Neural cell (in vitro differentiated cells): ENCODE measurements at regions not wholly inside any gene's neighbourhood (a gene's known extent, or its start where the extent isn't known, plus 50 kb on each side); places are given as distances from the start of the nearest gene placed in this dataset.

Experiments used
- H2AFZ ChIP-seq: fragments of 200-600, 300-800 bp; sonication (generic), shearing (Covaris generic); 2 replicates; pipeline ENCODE4 v1.6.0; 2014; ENCODE audit warnings: low read depth, mild to moderate bottlenecking, antibody characterized with exemption, low read length, moderate library complexity
- H3F3A ChIP-seq: fragments of 200-600 bp; shearing (Covaris generic); 2 replicates; pipeline ENCODE4 v1.6.1; 2016; ENCODE audit warnings: mild to moderate bottlenecking, moderate library complexity, mixed read lengths, antibody characterized with exemption, low read length; ENCODE audit not compliant: insufficient read depth, poor library complexity, severe bottlenecking
- H3K27ac ChIP-seq: fragments of 200-600, 300-800 bp; sonication (generic), shearing (Covaris generic); 2 replicates; pipeline ENCODE4 v1.5.1; 2014; ENCODE audit warnings: mild to moderate bottlenecking, low read length, moderate library complexity
- H3K27me3 ChIP-seq: fragments of 300-800, 200-600 bp; sonication (generic), shearing (Covaris generic); 2 replicates; pipeline ENCODE4 v1.6.0; 2014; ENCODE audit warnings: mild to moderate bottlenecking, low read depth, low read length, moderate library complexity; ENCODE audit not compliant: insufficient read depth
- H3K36me3 ChIP-seq: fragments of 300-800, 200-600 bp; sonication (generic), shearing (Covaris generic); 2 replicates; pipeline ENCODE4 v1.5.1; 2014; ENCODE audit warnings: mild to moderate bottlenecking, antibody characterized with exemption, low read length, moderate library complexity; ENCODE audit not compliant: insufficient read depth
- H3K4me2 ChIP-seq: fragments of 300-800, 200-600 bp; sonication (generic), shearing (Covaris generic); 2 replicates; pipeline ENCODE4 v1.6.0; 2014; ENCODE audit warnings: mild to moderate bottlenecking, low read length
- H3K4me3 ChIP-seq: fragments of 300-800, 200-600 bp; sonication (generic), shearing (Covaris generic); 2 replicates; pipeline ENCODE4 v1.5.1; 2014; ENCODE audit warnings: mild to moderate bottlenecking, low read length, moderate library complexity
- H3K79me2 ChIP-seq: fragments of 200-600 bp; shearing (Covaris generic); replicated peaks from 2 replicates; pipeline ENCODE4 v1.6.0; 2014; ENCODE audit warnings: mild to moderate bottlenecking, low read length, moderate library complexity; ENCODE audit not compliant: insufficient read depth
- H3K9ac ChIP-seq: fragments of 300-800, 200-600 bp; sonication (generic), shearing (Covaris generic); 2 replicates; pipeline ENCODE4 v1.6.1; 2016; ENCODE audit warnings: mild to moderate bottlenecking, low read length, mixed read lengths
- H3K9me2 ChIP-seq: fragments of 200-600 bp; shearing (Covaris generic); 2 replicates; pipeline ENCODE4 v1.6.1; 2016; ENCODE audit warnings: mild to moderate bottlenecking, low read length, mixed read lengths; ENCODE audit not compliant: insufficient read depth
- H3K9me3 ChIP-seq: fragments of 200-600, 300-800 bp; sonication (generic), shearing (Covaris generic); 2 replicates; pipeline ENCODE4 v1.6.1; 2016; ENCODE audit warnings: mild to moderate bottlenecking, mixed run types, low read length, moderate library complexity, mixed read lengths
- H4K20me1 ChIP-seq: fragments of 200-600 bp; shearing (Covaris generic); 2 replicates; pipeline ENCODE4 v1.6.1; 2016; ENCODE audit warnings: mild to moderate bottlenecking, mixed run types; ENCODE audit not compliant: insufficient read depth
- CTCF ChIP-seq: fragments of 450-650 bp; IDR thresholded peaks from 2 replicates; pipeline ENCODE4 v1.5.1; 2014; ENCODE audit warnings: antibody characterized with exemption, mild to moderate bottlenecking, moderate library complexity; ENCODE audit not compliant: poor library complexity, severe bottlenecking
- EP300 ChIP-seq: fragments of 450-650 bp; conservative IDR thresholded peaks from 2 replicates; pipeline ENCODE4 v1.6.1; 2014; ENCODE audit warnings: antibody characterized with exemption, mild to moderate bottlenecking, moderate library complexity; ENCODE audit not compliant: poor library complexity, severe bottlenecking
- EZH2 ChIP-seq: fragments of 200-600, 300-800 bp; shearing (Covaris generic), sonication (generic); IDR thresholded peaks from 2 replicates; pipeline ENCODE4 v1.6.1; 2014; ENCODE audit warnings: antibody characterized with exemption, low read length, borderline replicate concordance, mild to moderate bottlenecking; ENCODE audit not compliant: insufficient read depth, poor library complexity, severe bottlenecking
- MXI1 ChIP-seq: fragments of 450-650 bp; conservative IDR thresholded peaks from 2 replicates; pipeline ENCODE4 v1.6.1; 2014; ENCODE audit warnings: antibody characterized with exemption, mild to moderate bottlenecking; ENCODE audit not compliant: poor library complexity, severe bottlenecking
- POLR2AphosphoS5 ChIP-seq: IDR thresholded peaks from 2 replicates; pipeline ENCODE4 v1.6.1; 2012
- RAD21 ChIP-seq: fragments of 450-650 bp; conservative IDR thresholded peaks from 2 replicates; pipeline ENCODE4 v1.6.1; 2014; ENCODE audit warnings: antibody characterized with exemption, mild to moderate bottlenecking, moderate library complexity
- REST ChIP-seq: IDR thresholded peaks from 2 replicates; pipeline ENCODE4 v1.6.1; 2012; ENCODE audit warnings: borderline replicate concordance
- SMC3 ChIP-seq: fragments of 450-650 bp; conservative IDR thresholded peaks from 2 replicates; pipeline ENCODE4 v1.6.1; 2014; ENCODE audit warnings: antibody characterized with exemption, mild to moderate bottlenecking, moderate library complexity; ENCODE audit not compliant: poor library complexity
- TAF1 ChIP-seq: IDR thresholded peaks from 2 replicates; pipeline ENCODE4 v1.6.1; 2012; ENCODE audit warnings: low read depth

GRCh38 chr4:27986476-27986875 is 1125.8 kb downstream of the STIM2 start:
- Histone ChIP-seq H3K4me2 (no peak overlapping the region), H3K36me3 (no peaks in the 10 kb centered on the region), H3K79me2 (no peaks in the 10 kb centered on the region), H3K4me3 (no peak overlapping the region), H3K9me2 (no peaks in the 10 kb centered on the region), H2AFZ (no peak overlapping the region), H3F3A (no peaks in the 10 kb centered on the region), H3K27me3 (no peaks in the 10 kb centered on the region), H3K27ac (no peak overlapping the region), H4K20me1 (no peaks in the 10 kb centered on the region), H3K9me3 (no peaks in the 10 kb centered on the region), H3K9ac (no peak overlapping the region)
- no peak for TF ChIP-seq RAD21
- no peak for TF ChIP-seq EZH2
- TF ChIP-seq POLR2AphosphoS5 = no peak
- no peak for TF ChIP-seq SMC3
- no peak for TF ChIP-seq MXI1
- TF ChIP-seq TAF1 = no peak
- TF ChIP-seq EP300 = no peak

GRCh38 chr4:28001698-28002097 is 1141.1 kb downstream of the STIM2 start:
- H3K36me3 ChIP-seq = no peaks in the 10 kb centered on the region
- no peaks in the 10 kb centered on the region for H4K20me1 ChIP-seq
- no peaks in the 10 kb centered on the region for H3K27me3 ChIP-seq
- no peak overlapping the region for H3K4me2 ChIP-seq
- no peak overlapping the region for H3K9ac ChIP-seq
- no peak overlapping the region for H2AFZ ChIP-seq
- no peaks in the 10 kb centered on the region for H3K9me2 ChIP-seq
- no peaks in the 10 kb centered on the region for H3K9me3 ChIP-seq
- no peak overlapping the region for H3K27ac ChIP-seq
- H3K4me3 ChIP-seq = no peak overlapping the region
- TF ChIP-seq MXI1 (no peak), EP300 (no peak), EZH2 (no peak)
- H3K79me2 ChIP-seq = no peaks in the 10 kb centered on the region
- no peaks in the 10 kb centered on the region for H3F3A ChIP-seq

GRCh38 chr4:28004520-28004919 is 1143.9 kb downstream of the STIM2 start:
- Histone ChIP-seq H3K27ac (no peak overlapping the region), H3K36me3 (no peaks in the 10 kb centered on the region), H4K20me1 (no peaks in the 10 kb centered on the region), H3K4me3 (no peak overlapping the region), H3K4me2 (no peak overlapping the region), H3K9ac (no peak overlapping the region), H3K79me2 (no peaks in the 10 kb centered on the region), H2AFZ (no peak overlapping the region), H3F3A (no peaks in the 10 kb centered on the region), H3K27me3 (no peaks in the 10 kb centered on the region), H3K9me2 (no peaks in the 10 kb centered on the region), H3K9me3 (no peaks in the 10 kb centered on the region)
- no peak for TF ChIP-seq EZH2

GRCh38 chr4:28006021-28006420 is 1145.4 kb downstream of the STIM2 start:
- Histone ChIP-seq H3K9me3 (no peaks in the 10 kb centered on the region), H3K27me3 (no peaks in the 10 kb centered on the region), H3K79me2 (no peaks in the 10 kb centered on the region), H3K4me2 (no peak overlapping the region), H3K36me3 (no peaks in the 10 kb centered on the region), H3K4me3 (no peak overlapping the region), H2AFZ (no peak overlapping the region), H3K9ac (no peak overlapping the region), H3F3A (no peaks in the 10 kb centered on the region), H3K27ac (no peak overlapping the region), H4K20me1 (no peaks in the 10 kb centered on the region), H3K9me2 (no peaks in the 10 kb centered on the region)
- no peak for TF ChIP-seq RAD21
- TF ChIP-seq EZH2 = no peak
- TF ChIP-seq MXI1 = no peak
- TF ChIP-seq SMC3 = no peak
- no peak for TF ChIP-seq CTCF
- no peak for TF ChIP-seq TAF1
- TF ChIP-seq EP300 = no peak
- no peak for TF ChIP-seq REST
- TF ChIP-seq POLR2AphosphoS5 = no peak
